LNCAP (cell line): ENCODE measurements at regions not wholly inside any gene's neighbourhood (a gene's known extent, or its start where the extent isn't known, plus 50 kb on each side); places are given as distances from the start of the nearest gene placed in this dataset.

Source experiments
- CTCF ChIP-seq: fragments of 450-650 bp; IDR thresholded peaks from 2 replicates; pipeline ENCODE4 v1.5.1; 2017; ENCODE audit warnings: mild to moderate bottlenecking

DNA sequence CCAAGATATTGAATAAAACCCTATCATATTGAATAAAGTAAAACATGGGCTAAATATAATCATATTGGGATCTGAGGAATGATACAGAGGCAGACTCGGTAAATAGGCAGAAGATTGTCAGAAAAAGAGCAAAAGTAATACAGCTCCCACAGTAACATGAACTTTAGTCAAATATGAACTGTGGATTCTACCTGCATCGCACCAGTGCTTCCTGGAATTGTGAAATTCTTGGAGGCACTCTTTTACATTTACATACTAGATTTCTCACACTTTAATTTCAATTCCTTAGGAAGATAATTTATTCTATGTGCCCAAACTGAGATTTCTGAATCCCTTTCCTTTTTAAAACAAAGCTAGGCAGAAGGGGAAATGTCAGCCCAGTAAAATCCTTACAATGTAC, 325.1 kb upstream of the SLC39A10 start:
- TF ChIP-seq CTCF = no peak

DNA sequence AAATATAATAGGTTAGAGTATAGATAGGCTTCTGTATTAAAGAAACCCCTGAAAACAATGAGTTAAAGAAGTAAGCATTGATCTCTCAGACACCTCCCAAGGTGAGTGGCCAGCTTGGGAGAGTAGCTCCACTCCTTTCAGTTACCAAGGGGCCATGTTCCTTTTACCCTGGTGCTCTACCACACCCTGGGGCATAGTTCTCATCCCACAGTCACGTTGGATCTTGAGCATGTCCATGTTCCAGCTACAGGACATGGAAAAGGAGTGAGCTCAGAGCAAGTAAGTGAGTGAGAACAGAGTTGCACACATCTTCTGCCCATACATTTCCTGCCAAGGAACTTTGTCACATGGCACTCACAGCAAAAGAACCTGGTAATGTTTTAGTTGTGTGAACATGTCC, 325.9 kb upstream of the SLC39A10 start:
- no peak for TF ChIP-seq CTCF

GRCh38 chr2:195330513-195330956, 326.5 kb upstream of the SLC39A10 start:
- no peak for TF ChIP-seq CTCF

- no peak for TF ChIP-seq CTCF
Observed at GRCh38 chr2:195326537-195326936, 330.5 kb upstream of the SLC39A10 start.

DNA sequence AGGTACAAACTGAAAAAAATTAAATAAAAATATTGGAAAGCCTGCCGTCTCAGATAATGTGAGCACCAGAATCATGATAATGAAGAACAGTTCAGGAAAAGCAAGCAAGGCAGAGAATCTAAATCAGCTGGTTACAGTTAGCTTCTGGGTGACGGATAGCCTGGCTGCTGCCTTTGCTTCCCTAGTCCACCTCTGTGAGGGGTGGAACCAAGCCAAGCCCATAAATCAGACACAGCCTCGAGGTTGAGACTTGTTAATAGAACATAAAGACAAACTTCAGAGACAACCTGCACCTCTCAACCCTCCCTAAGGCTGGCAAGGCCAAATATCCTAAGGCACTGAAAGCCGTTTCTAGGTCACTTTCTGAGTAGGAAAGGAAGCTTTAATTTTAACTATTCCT, 334.7 kb upstream of the SLC39A10 start:
- no peak for TF ChIP-seq CTCF

GRCh38 chr2:195320413-195320973, 336.5 kb upstream of the SLC39A10 start:
- TF ChIP-seq CTCF = no peak

GRCh38 chr2:195319548-195320412, 337.2 kb upstream of the SLC39A10 start:
- no peak for TF ChIP-seq CTCF
